ENCODE measurements at regions not wholly inside any gene's neighbourhood (a gene's known extent, or its start where the extent isn't known, plus 50 kb on each side); places are given as distances from the start of the nearest gene placed in this dataset.

DNA sequence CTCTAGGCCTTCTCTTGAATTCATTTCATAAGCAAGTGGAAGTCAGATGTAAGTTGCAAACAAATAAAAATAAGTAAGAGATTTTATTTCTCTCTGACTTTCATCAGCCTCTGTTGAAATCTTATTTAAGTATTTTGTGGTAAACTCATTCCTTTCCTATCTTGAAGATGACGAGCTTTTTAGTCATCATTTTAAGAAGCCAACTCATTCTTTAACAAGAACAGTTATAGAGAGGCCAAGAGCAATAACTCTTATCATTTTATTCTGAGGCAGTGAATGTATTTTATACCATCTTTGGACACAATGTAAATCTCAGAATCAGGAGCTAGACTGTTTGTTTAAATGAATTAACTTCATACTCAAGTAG, 147.5 kb upstream of the MBNL1 start:
- H4K91ac ChIP-seq (ENCODE audit: low read length): no peak overlapping the region
- no peak overlapping the region for H2BK5ac ChIP-seq (ENCODE audit: low read depth, low read length, poor library complexity, severe bottlenecking)
- H3K27ac ChIP-seq (ENCODE audit: low read length, poor library complexity, severe bottlenecking): no peak overlapping the region
- H3K9me3 ChIP-seq (ENCODE audit: control insufficient read depth, low read length): no peaks in the 10 kb centered on the region
- H3K23ac ChIP-seq (ENCODE audit: low read length in 2 of 2): no peak overlapping the region
- H2AK5ac ChIP-seq (ENCODE audit: low read length, severe bottlenecking): no peak overlapping the region
- no peak overlapping the region for H3K4ac ChIP-seq (ENCODE audit: low read depth in 1 of 2, low read length in 2 of 2)
- H2AFZ ChIP-seq (ENCODE audit: low read depth, low read length): no peak overlapping the region
- no peaks in the 10 kb centered on the region for H3K27me3 ChIP-seq (ENCODE audit: control insufficient read depth in 1 of 2, insufficient read depth in 1 of 2, low read length in 2 of 2)
- peak overlapping the region; percentile 77 for H3K9ac ChIP-seq (ENCODE audit: low read length)
- H4K8ac ChIP-seq (ENCODE audit: low read length): no peak overlapping the region
- WGBS: no CpG with 5 or more reads among the region's 1 CpG
- no peak overlapping the region for H3K4me2 ChIP-seq (ENCODE audit: low read length, poor library complexity, severe bottlenecking)
- no peak overlapping the region for H2BK120ac ChIP-seq (ENCODE audit: low read depth, low read length)
- H2BK15ac ChIP-seq (ENCODE audit: low read depth, poor library complexity, severe bottlenecking): no peak overlapping the region
- H3K4me3 ChIP-seq (ENCODE audit: insufficient read depth in 1 of 2, low read depth in 1 of 2, low read length in 2 of 2): no peak overlapping the region
- H3K79me1 ChIP-seq (replicated peaks; ENCODE audit: low read length, poor library complexity, severe bottlenecking): no peaks in the 10 kb centered on the region
- H3K18ac ChIP-seq (ENCODE audit: low read depth in 1 of 2, low read length in 2 of 2): no peak overlapping the region
- H3K4me1 ChIP-seq (ENCODE audit: control insufficient read depth, insufficient read depth, low read depth, low read length): no peaks in the 10 kb centered on the region
- no peaks in the 10 kb centered on the region for H3K36me3 ChIP-seq (ENCODE audit: control insufficient read depth in 1 of 2, insufficient read depth in 2 of 2, low read depth in 1 of 2, low read length in 2 of 2)
- DNase-seq: peak; percentile 85
- H2BK12ac ChIP-seq (ENCODE audit: low read length in 2 of 2): no peak overlapping the region
- H3K14ac ChIP-seq (ENCODE audit: low read length in 2 of 2): no peak overlapping the region

DNA sequence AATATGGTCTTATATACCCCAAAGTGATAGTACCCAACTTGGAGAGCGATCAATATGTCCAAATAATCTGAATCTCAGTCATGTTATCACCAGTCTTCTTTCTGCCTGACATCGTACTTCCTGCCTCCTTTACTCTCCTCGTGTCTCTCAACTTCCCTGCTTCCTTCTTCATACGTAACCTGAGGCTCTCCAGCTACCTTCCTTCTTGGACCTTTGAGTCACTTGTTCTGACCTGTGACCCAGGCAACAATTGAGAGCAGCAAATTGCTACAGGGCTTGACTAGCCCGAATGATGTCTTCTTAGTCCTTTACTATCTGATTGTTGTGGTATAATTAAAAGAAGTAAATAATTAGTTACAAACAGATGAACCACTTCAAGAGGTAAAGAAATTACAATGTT, 145.9 kb upstream of the MBNL1 start:
- Histone ChIP-seq H3K4me3 (ENCODE audit: insufficient read depth in 1 of 2, low read depth in 1 of 2, low read length in 2 of 2) (no peak overlapping the region), H3K4me1 (ENCODE audit: control insufficient read depth, insufficient read depth, low read depth, low read length) (no peaks in the 10 kb centered on the region), H2BK15ac (ENCODE audit: low read depth, poor library complexity, severe bottlenecking) (no peak overlapping the region), H3K27me3 (ENCODE audit: control insufficient read depth in 1 of 2, insufficient read depth in 1 of 2, low read length in 2 of 2) (no peaks in the 10 kb centered on the region), H4K91ac (ENCODE audit: low read length) (no peak overlapping the region), H3K27ac (ENCODE audit: low read length, poor library complexity, severe bottlenecking) (no peak overlapping the region), H3K4me2 (ENCODE audit: low read length, poor library complexity, severe bottlenecking) (no peak overlapping the region), H3K18ac (ENCODE audit: low read depth in 1 of 2, low read length in 2 of 2) (peak overlapping the region in 1 of 2 experiments; percentile 44), H3K36me3 (ENCODE audit: control insufficient read depth in 1 of 2, insufficient read depth in 2 of 2, low read depth in 1 of 2, low read length in 2 of 2) (no peaks in the 10 kb centered on the region), H3K79me1 (replicated peaks; ENCODE audit: low read length, poor library complexity, severe bottlenecking) (no peaks in the 10 kb centered on the region), H2BK5ac (ENCODE audit: low read depth, low read length, poor library complexity, severe bottlenecking) (no peak overlapping the region), H3K14ac (ENCODE audit: low read length in 2 of 2) (no peak overlapping the region), H2AK5ac (ENCODE audit: low read length, severe bottlenecking) (no peak overlapping the region), H2BK12ac (ENCODE audit: low read length in 2 of 2) (no peak overlapping the region), H2BK120ac (ENCODE audit: low read depth, low read length) (no peak overlapping the region), H2AFZ (ENCODE audit: low read depth, low read length) (no peak overlapping the region), H4K8ac (ENCODE audit: low read length) (no peak overlapping the region), H3K9me3 (ENCODE audit: control insufficient read depth, low read length) (no peaks in the 10 kb centered on the region), H3K4ac (ENCODE audit: low read depth in 1 of 2, low read length in 2 of 2) (no peak overlapping the region), H3K23ac (ENCODE audit: low read length in 2 of 2) (no peak overlapping the region), H3K9ac (ENCODE audit: low read length) (no peak overlapping the region)
- DNase-seq: no peak
- WGBS: 75% methylated on average over 4 of the region's 5 CpGs

DNA sequence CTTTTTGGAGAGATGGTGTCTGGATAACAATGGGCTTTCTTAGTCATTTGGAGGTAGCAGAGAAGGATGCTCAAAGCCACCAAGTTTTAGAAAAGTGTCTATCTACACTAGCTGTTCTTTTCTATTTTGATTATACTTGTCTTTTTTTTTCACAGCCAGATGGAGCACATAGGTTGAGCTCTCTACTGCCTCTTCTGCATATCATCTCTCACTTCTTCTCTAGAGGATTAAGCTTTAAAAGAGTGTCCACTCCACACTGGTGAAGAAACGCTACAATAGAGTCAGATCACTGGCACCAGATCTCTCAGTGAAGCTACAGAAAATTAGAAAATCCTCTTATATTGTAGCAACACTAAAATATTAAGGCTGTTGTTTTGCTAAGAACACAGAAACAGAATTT, 145.3 kb upstream of the MBNL1 start:
- H4K8ac ChIP-seq (ENCODE audit: low read length): no peak overlapping the region
- H3K18ac ChIP-seq (ENCODE audit: low read depth in 1 of 2, low read length in 2 of 2): no peak overlapping the region
- DNase-seq: no peak
- H2BK12ac ChIP-seq (ENCODE audit: low read length in 2 of 2): no peak overlapping the region
- no peak overlapping the region for H2AFZ ChIP-seq (ENCODE audit: low read depth, low read length)
- no peak overlapping the region for H2BK15ac ChIP-seq (ENCODE audit: low read depth, poor library complexity, severe bottlenecking)
- no peak overlapping the region for H2AK5ac ChIP-seq (ENCODE audit: low read length, severe bottlenecking)
- H3K4ac ChIP-seq (ENCODE audit: low read depth in 1 of 2, low read length in 2 of 2): no peak overlapping the region
- no peak overlapping the region for H3K14ac ChIP-seq (ENCODE audit: low read length in 2 of 2)
- H3K23ac ChIP-seq (ENCODE audit: low read length in 2 of 2): no peak overlapping the region
- H3K27ac ChIP-seq (ENCODE audit: low read length, poor library complexity, severe bottlenecking): no peak overlapping the region
- H3K4me2 ChIP-seq (ENCODE audit: low read length, poor library complexity, severe bottlenecking): no peak overlapping the region
- H3K36me3 ChIP-seq (ENCODE audit: control insufficient read depth in 1 of 2, insufficient read depth in 2 of 2, low read depth in 1 of 2, low read length in 2 of 2): no peaks in the 10 kb centered on the region
- no peak overlapping the region for H3K9ac ChIP-seq (ENCODE audit: low read length)
- no peak overlapping the region for H2BK120ac ChIP-seq (ENCODE audit: low read depth, low read length)
- no peaks in the 10 kb centered on the region for H3K79me1 ChIP-seq (replicated peaks; ENCODE audit: low read length, poor library complexity, severe bottlenecking)
- WGBS: no CpG with 5 or more reads among the region's 1 CpG
- H2BK5ac ChIP-seq (ENCODE audit: low read depth, low read length, poor library complexity, severe bottlenecking): no peak overlapping the region
- H3K4me3 ChIP-seq (ENCODE audit: insufficient read depth in 1 of 2, low read depth in 1 of 2, low read length in 2 of 2): no peak overlapping the region
- H3K4me1 ChIP-seq (ENCODE audit: control insufficient read depth, insufficient read depth, low read depth, low read length): no peaks in the 10 kb centered on the region
- H3K9me3 ChIP-seq (ENCODE audit: control insufficient read depth, low read length): no peaks in the 10 kb centered on the region
- H3K27me3 ChIP-seq (ENCODE audit: control insufficient read depth in 1 of 2, insufficient read depth in 1 of 2, low read length in 2 of 2): no peaks in the 10 kb centered on the region
- H4K91ac ChIP-seq (ENCODE audit: low read length): no peak overlapping the region

DNA sequence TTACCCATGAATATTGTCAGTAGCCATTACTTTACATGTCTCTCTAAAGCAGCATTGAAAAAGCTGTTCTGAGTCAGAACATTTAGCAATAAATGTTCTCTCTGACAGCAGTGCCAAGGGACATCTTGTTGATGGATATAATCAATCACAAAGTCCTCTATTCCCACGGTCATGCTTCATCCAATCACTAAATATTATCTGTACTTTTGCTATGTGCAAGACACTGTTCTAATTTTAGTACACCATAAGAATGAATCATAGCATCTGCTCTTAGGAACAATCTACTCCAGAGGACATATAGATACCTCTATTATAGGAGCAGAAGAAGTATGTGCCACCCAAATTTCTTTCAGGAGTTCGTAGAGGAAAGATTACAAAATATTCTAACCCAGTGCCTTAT, 142.5 kb upstream of the MBNL1 start:
- no peaks in the 10 kb centered on the region for H3K9me3 ChIP-seq (ENCODE audit: control insufficient read depth, low read length)
- H2BK5ac ChIP-seq (ENCODE audit: low read depth, low read length, poor library complexity, severe bottlenecking): no peak overlapping the region

More for the DNA sequence above, 142.5 kb upstream of the MBNL1 start:
- peak; percentile 77 for DNase-seq
- Histone ChIP-seq H3K23ac (ENCODE audit: low read length in 2 of 2) (no peak overlapping the region), H3K4me2 (ENCODE audit: low read length, poor library complexity, severe bottlenecking) (no peak overlapping the region), H3K4me1 (ENCODE audit: control insufficient read depth, insufficient read depth, low read depth, low read length) (no peaks in the 10 kb centered on the region), H3K36me3 (ENCODE audit: control insufficient read depth in 1 of 2, insufficient read depth in 2 of 2, low read depth in 1 of 2, low read length in 2 of 2) (no peaks in the 10 kb centered on the region), H2BK12ac (ENCODE audit: low read length in 2 of 2) (no peak overlapping the region), H4K91ac (ENCODE audit: low read length) (no peak overlapping the region), H4K8ac (ENCODE audit: low read length) (no peak overlapping the region), H3K27ac (ENCODE audit: low read length, poor library complexity, severe bottlenecking) (no peak overlapping the region), H2BK15ac (ENCODE audit: low read depth, poor library complexity, severe bottlenecking) (no peak overlapping the region), H3K18ac (ENCODE audit: low read depth in 1 of 2, low read length in 2 of 2) (no peak overlapping the region), H3K79me1 (replicated peaks; ENCODE audit: low read length, poor library complexity, severe bottlenecking) (no peaks in the 10 kb centered on the region), H3K4me3 (ENCODE audit: insufficient read depth in 1 of 2, low read depth in 1 of 2, low read length in 2 of 2) (no peak overlapping the region), H3K27me3 (ENCODE audit: control insufficient read depth in 1 of 2, insufficient read depth in 1 of 2, low read length in 2 of 2) (no peaks in the 10 kb centered on the region), H2AK5ac (ENCODE audit: low read length, severe bottlenecking) (no peak overlapping the region), H3K4ac (ENCODE audit: low read depth in 1 of 2, low read length in 2 of 2) (no peak overlapping the region), H3K9ac (ENCODE audit: low read length) (no peak overlapping the region), H2BK120ac (ENCODE audit: low read depth, low read length) (no peak overlapping the region), H3K14ac (ENCODE audit: low read length in 2 of 2) (no peak overlapping the region), H2AFZ (ENCODE audit: low read depth, low read length) (no peak overlapping the region)
- 0% methylated on average over 1 of the region's 2 CpGs for WGBS
